GM21717 (cell line): ENCODE measurements at regions not wholly inside any gene's neighbourhood (a gene's known extent, or its start where the extent isn't known, plus 50 kb on each side); places are given as distances from the start of the nearest gene placed in this dataset.

Experiments
- ATAC-seq: cut with Tn5 transposase; IDR thresholded peaks from one replicate; pipeline ENCODE4 v1.9.1; 2021; ENCODE audit warnings: mild to moderate bottlenecking, moderate library complexity; ENCODE audit not compliant: unreplicated experiment

GRCh38 chr4:24419181-24420034 lies 164.9 kb downstream of the DHX15 start:
- peak; percentile 78 for ATAC-seq

DNA sequence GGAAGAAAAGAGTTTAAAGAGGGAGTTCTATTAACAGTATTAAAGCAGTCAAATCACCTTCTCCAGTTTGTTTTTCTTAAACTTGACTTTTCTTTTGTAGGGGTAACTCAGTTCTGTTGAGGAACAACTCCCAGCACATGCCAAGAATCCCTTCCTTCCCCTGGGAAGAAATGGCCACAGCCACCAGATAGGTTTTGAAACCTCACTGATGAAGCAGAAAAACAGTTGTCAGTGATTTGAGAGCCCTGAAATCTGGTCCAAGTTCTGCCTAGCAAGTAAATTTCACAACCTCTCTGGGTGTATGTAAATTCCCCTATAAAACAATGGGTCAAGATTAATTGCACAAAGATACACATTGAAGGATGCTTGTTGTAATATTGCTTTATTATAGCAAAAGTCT lies 167.1 kb downstream of the DHX15 start:
- no peak for ATAC-seq

- no peak for ATAC-seq
These were observed 168.1 kb downstream of the DHX15 start for GRCh38 chr4:24416293-24416692.

GRCh38 chr4:24413311-24413784 lies 171.0 kb downstream of the DHX15 start:
- ATAC-seq, result no peak

DNA sequence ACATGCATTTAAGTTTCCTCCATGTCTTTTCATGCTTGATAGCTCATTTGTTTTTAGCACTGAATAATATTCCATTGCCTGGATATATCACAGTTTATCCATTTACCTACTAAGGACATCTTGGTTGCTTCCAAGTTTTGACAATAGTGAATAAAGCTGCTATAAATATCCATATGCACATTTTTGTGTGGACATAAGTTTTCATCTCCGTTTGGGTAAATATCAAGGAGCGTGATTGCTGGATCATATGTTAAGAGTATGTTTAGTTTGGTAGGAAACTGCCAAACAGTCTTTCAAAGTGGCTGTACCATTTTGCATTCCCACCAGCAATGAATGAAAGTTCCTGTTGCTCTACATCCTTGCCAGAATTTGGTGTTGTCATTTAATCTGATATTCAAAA lies 172.5 kb downstream of the DHX15 start:
- no peak for ATAC-seq

DNA sequence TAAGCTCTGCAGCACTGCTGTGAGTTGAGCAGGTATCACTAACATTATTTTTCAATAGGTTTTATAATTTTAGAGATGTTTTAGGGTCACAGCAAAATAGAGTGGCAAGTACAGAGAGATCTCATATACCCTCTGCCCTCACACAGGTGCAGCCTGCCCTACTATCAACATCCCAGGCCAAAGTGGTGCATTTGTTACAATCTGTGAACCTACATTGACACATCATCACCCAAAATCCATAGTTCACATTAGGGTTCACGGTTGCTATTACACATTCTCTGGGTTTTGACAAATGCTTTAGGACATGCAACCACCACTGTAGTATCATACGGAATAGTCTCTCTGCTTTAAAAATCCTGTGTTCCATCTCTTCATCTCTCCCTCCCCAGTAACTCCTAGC lies 173.1 kb downstream of the DHX15 start:
- no peak for ATAC-seq

- ATAC-seq, result no peak
These were observed 175.7 kb downstream of the DHX15 start for GRCh38 chr4:24408640-24409039.

DNA sequence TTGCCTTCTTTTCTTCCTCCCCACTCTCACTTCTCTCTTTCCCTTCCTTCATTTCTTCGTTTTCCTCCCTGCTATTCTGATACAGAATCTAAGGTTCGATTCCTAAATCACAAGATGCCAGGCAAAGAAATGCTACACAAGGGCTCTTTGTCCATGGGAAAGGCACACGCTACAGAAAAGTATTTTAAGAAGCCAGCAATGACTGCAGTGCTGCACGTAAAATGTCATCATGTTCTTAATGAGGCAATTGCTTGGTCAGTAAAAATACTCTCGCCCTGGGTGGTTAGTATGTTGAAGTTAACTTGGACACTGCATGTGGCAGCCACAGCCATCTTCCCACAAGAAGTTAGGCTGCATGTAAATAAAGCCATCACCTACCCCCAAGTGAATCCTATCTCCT lies 178.4 kb downstream of the DHX15 start:
- no peak for ATAC-seq

- ATAC-seq, result no peak
These were observed 179.0 kb downstream of the DHX15 start for GRCh38 chr4:24405341-24405740.

DNA sequence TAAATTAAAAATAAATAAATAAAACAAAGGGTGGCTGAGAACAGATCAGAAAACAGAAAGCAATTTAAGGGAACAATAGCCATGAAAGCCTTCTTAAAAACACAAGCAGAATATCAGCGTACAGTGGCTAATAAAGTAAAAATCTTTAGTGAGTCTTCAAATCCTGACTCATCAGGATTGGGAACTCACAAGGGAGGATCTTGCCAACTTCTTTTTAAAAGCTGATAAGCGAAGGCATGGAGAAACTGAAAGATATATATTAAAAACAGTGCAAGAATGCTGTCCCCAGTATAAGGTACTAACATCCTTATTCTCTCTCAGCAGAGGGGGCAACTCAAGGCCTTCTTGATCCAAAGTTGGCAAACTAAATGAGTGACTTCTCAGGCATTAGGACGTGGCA lies 180.1 kb downstream of the DHX15 start:
- ATAC-seq, result no peak

- ATAC-seq, result no peak
These were observed 181.1 kb downstream of the DHX15 start for GRCh38 chr4:24403265-24403664.

- ATAC-seq, result no peak
These were observed 183.8 kb downstream of the DHX15 start for GRCh38 chr4:24400537-24400936.

DNA sequence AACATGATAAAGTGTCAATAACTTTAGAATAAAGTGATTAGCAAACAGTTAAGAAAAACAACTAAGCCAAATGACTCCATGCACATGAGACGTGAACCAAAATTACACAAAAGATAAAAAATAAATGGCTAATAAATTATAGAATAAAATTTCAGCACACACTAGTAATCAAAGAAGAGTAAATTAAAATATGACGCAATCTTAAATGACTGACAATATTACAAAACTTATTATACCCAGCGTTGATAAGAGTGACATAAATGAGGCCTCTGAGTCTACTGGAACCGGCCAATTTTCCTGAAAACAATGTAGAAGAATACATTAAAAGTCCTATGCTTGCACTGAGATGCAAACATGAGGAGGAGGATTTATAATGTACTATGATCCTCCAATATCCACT lies 187.4 kb downstream of the DHX15 start:
- no peak for ATAC-seq

DNA sequence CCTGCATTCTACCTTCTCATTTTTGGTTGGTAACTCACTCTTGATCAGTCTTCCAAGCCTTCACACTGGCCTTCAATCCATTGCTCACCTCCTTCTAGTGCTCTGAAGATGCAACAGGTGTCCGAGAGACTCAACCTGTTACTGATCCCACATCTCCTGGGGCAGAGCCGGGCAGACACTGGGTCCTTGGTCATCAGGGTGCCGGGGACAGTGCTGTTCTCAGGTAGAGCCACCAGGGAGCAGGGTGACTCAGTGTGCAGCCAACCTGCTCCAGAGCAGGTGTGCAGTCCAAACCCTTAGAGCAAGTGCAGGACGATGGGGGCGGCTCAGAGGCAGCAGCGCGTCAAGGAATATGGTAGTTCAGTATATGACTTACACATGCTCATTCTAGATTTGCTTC lies 188.4 kb downstream of the DHX15 start:
- ATAC-seq, result no peak

DNA sequence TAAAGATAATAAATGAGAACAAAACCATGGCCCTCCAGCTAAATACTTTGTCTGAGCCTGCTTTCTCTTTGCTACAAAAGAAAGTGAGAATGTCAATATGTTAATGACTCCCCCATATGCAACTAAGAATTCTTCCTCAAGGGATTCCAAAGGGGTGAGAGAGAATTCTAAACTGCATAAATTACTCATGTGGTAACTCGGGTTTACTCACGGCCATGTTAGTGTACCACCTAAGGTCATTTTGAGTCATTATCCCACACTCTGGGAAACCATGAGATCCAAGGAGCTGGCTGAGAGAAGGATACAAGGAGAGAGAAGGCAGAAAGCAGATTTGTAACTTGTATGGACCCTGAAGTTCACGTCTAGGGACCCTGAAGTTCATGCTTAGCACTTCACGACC lies 190.3 kb downstream of the DHX15 start:
- ATAC-seq, result no peak

DNA sequence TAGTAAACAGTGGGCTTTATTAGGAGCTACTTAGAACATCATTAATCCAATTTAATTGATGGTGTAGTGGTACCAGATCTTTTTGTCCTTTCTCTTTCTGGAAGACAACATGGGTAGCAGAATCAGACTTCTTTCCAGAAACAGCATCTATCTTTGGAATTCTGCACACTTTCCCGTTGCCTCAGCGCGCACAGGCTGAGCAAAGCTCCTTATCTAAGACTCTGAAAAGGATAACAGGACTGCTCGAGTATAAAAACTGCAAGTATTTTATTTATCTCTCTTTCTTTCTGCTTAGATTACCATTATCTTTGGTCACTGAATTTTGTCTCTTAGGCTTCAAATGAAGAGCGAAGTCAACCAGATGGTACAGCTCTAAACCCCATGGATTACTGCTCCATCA lies 191.7 kb downstream of the DHX15 start:
- no peak for ATAC-seq

DNA sequence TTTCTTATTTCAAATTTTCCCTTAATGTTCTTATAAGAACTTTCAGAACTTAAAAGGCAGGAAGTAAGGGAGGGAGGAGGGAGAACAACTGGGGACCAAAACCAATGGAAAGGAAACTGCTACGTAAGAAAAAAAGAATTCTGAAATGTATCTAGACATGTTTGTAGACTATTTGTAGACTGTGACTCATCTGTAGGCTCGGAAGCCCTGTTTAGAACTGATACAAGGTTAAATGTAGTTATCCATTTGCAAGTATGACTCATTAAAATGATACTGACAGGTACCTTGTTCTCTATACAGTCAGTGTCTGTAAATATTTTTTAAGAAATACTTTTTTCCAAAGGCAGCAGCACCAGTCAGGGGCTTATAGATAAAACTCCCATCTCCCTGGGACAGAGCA lies 202.0 kb downstream of the DHX15 start:
- ATAC-seq, result peak; percentile 81

GRCh38 chr4:24380957-24381665 lies 203.2 kb downstream of the DHX15 start:
- ATAC-seq, result no peak

GRCh38 chr4:24373704-24374103 lies 210.7 kb downstream of the DHX15 start:
- ATAC-seq, result no peak

DNA sequence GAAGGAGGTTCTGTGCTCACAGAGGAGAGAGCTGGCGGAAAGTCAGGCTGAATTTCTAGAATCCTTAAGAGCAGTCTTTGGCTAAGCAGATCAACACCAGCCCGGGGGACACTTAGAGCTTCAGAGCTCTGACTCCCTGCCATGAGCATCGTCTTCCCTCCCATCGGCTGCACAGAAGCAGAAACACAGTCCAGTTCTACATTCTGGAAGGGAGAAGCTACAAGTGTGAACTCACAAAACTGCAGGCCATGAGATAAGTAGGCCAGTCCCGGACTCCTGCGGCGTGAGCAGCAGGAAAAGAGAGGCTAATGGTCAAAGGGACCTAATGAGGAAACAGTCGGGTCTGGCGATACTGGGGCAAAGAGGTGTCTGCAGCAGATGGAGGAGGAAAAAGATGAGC lies 211.5 kb downstream of the DHX15 start:
- ATAC-seq, result no peak

- no peak for ATAC-seq
These were observed 212.0 kb downstream of the DHX15 start for GRCh38 chr4:24372341-24372740.

DNA sequence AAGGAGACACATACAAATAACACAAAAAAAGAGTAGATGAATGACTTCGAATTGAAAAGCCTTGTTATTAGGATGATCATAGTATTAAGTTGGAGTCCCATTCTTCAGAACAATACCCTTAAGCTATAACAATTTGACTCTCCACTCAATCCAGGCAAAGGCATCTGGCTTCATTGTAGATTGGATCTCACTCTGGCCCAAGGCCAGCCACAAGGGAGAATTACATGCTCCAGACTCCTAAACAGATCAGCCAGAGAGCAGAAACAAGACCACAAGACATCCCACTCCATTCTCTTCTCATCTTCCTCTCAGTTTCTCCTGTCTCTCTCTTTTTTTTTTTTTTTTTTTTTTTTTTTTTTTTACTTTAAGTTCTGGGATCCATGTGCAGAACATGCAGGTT lies 213.9 kb downstream of the DHX15 start:
- no peak for ATAC-seq
